CD4-positive, alpha-beta T cell (primary cell): ENCODE measurements at regions not wholly inside any gene's neighbourhood (a gene's known extent, or its start where the extent isn't known, plus 50 kb on each side); places are given as distances from the start of the nearest gene placed in this dataset.

ENCODE experiments used
- ATAC-seq: fragments of 200-7000 bp; cut with Tn5 transposase; one replicate; pipeline ENCODE4 v1.10.0; 2022; ENCODE audit warnings: mild to moderate bottlenecking; ENCODE audit not compliant: poor library complexity
- CTCF ChIA-PET: fragments of 350-600 bp; sonication (Branson Sonifier 250); formaldehyde crosslinking; loops from one replicate; lab custom pipeline; 2021; ENCODE audit warnings: antibody characterized with exemption, inconsistent platforms; lab: Charles Lee
- POLR2A ChIA-PET: fragments of 350-600 bp; sonication (Branson Sonifier 250); formaldehyde crosslinking; loops from one replicate; lab custom pipeline; 2021; ENCODE audit warnings: antibody characterized with exemption, inconsistent platforms; lab: Charles Lee
- DNase-seq, 14 experiments: peaks; one replicate each; pipeline ENCODE4 v3.0.0-alpha.2; 2013 to 2020; ENCODE audit warnings: mixed read lengths in 2 of 14
- H3K27ac ChIP-seq, 2 donors: one replicate each; pipeline versions ENCODE4 v1.5.1 to v1.7.0; 2013; ENCODE audit warnings: low read length in 2 of 2, low read depth in 1 of 2, mild to moderate bottlenecking in 1 of 2
- H3K27me3 ChIP-seq, 2 experiments: 1 replicate in 1 of 2; 2 replicates in 1 of 2; pipeline versions ENCODE4 v1.6.1 to v1.7.0; 2013; ENCODE audit warnings: low read length in 2 of 2, control low read depth in 1 of 2, mild to moderate bottlenecking in 1 of 2, moderate library complexity in 1 of 2; ENCODE audit not compliant: insufficient read depth in 2 of 2, control insufficient read depth in 1 of 2
- H3K36me3 ChIP-seq: one replicate; pipeline ENCODE4 v1.6.1; 2013; ENCODE audit warnings: low read length, control low read depth; ENCODE audit not compliant: insufficient read depth
- H3K4me1 ChIP-seq: one replicate; pipeline ENCODE4 v1.6.1; 2013; ENCODE audit warnings: low read length, control low read depth; ENCODE audit not compliant: insufficient read depth
- H3K4me3 ChIP-seq: one replicate; pipeline ENCODE4 v1.5.1; 2013; ENCODE audit warnings: mild to moderate bottlenecking, low read length, moderate library complexity
- H3K9me3 ChIP-seq, 2 experiments: 1 replicate in 1 of 2; 2 replicates in 1 of 2; pipeline versions ENCODE4 v1.6.1 to v1.7.0; 2013; ENCODE audit warnings: low read length in 2 of 2, mild to moderate bottlenecking in 2 of 2, control low read depth in 1 of 2, moderate library complexity in 1 of 2; ENCODE audit not compliant: control insufficient read depth in 1 of 2, insufficient read depth in 1 of 2
- H3K27ac Mint-ChIP-seq: one replicate; pipeline ENCODE4 v1.8.0; 2020; ENCODE audit warnings: mixed read lengths
- H3K27me3 Mint-ChIP-seq: one replicate; pipeline ENCODE4 v1.8.0; 2021; ENCODE audit warnings: mixed read lengths
- H3K36me3 Mint-ChIP-seq: one replicate; pipeline ENCODE4 v1.8.0; 2021; ENCODE audit warnings: low read depth, mixed read lengths
- H3K4me1 Mint-ChIP-seq: one replicate; pipeline ENCODE4 v1.8.0; 2021; ENCODE audit warnings: low read depth, mixed read lengths
- H3K4me3 Mint-ChIP-seq: one replicate; pipeline ENCODE4 v1.8.0; 2020; ENCODE audit warnings: mild to moderate bottlenecking, mixed read lengths
- H3K9me3 Mint-ChIP-seq: one replicate; pipeline ENCODE4 v1.8.0; 2020; ENCODE audit warnings: mixed read lengths
- CTCF ChIP-seq: fragments of 200-600 bp; IDR thresholded peaks from one replicate; pipeline ENCODE4 v1.8.0; 2022; ENCODE audit warnings: antibody characterized with exemption, mild to moderate bottlenecking
- intact Hi-C, 2 experiments: fragments of 100-400 bp; cut with DNase I in 1 of 2; cut with micrococcal nuclease in 1 of 2; formaldehyde crosslinking; loops; one replicate each; pipeline versions ENCODE4 v1.15.1 to v1.9.0; 2023 to 2025; cut with DNase I, micrococcal nuclease

DNA sequence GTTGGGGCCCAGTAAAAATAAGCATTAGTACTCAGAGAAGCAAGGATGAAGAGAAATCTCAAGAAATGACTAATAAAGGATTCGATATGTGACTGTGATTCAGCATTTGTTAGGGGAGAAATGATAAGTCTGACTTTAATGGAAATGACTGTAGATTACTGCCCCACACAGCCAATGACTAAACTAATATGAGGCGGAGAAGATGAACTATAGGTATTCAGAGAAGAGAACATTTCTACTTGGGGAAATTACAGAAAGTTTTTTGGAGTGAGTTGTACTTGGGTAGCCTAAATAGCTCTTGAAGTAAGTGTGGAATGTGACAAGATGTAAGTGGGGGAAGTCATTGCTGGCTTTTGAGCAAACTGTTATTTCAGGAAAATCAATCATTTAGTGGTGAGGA lies 380.0 kb downstream of the PDCD6IP start:
- Mint-ChIP-seq H3K36me3 (no peaks in the 10 kb centered on the region), H3K4me1 (peaks cover under 1% of the 10 kb centered on the region), H3K9me3 (no peaks in the 10 kb centered on the region), H3K27ac (no peak overlapping the region), H3K4me3 (no peak overlapping the region), H3K27me3 (peaks cover 4% of the 10 kb centered on the region)
- CTCF ChIA-PET = no interaction called here
- H3K9me3 ChIP-seq = no peaks in the 10 kb centered on the region
- ATAC-seq (no peak), DNase-seq (no peak)
- H3K4me3 ChIP-seq = no peak overlapping the region
- no peaks in the 10 kb centered on the region for H3K4me1 ChIP-seq
- intact Hi-C loops = no loop called here
- TF ChIP-seq CTCF = no peak
- no peaks in the 10 kb centered on the region for H3K27me3 ChIP-seq
- H3K36me3 ChIP-seq = no peaks in the 10 kb centered on the region
- POLR2A ChIA-PET = no interaction called here
- no peak overlapping the region for H3K27ac ChIP-seq

DNA sequence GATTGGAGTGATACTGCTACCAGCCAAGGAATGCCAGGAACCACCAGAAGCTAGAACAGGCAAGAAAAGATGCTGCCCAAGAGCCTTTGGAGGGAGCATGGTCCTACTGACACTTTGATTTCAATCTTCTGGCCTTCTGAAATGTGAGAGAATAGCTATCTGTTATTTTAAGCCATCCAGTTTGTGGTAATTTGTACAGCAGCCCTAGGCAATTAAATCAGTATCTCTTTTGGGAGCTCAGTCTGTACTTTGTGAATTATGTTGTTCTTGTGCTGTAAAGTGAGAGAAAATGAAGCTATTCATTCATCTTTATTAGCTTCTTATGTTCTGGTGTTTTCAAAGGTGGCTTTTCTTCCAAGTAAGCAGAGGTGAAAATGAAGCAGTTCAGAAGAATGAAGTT lies 381.3 kb downstream of the PDCD6IP start:
- ATAC-seq = no peak
- Mint-ChIP-seq H3K9me3 (no peaks in the 10 kb centered on the region), H3K27ac (no peak overlapping the region), H3K36me3 (no peaks in the 10 kb centered on the region), H3K4me1 (peaks cover 10% of the 10 kb centered on the region), H3K27me3 (peaks cover 4% of the 10 kb centered on the region), H3K4me3 (no peak overlapping the region)
- no peak for TF ChIP-seq CTCF
- Histone ChIP-seq H3K4me1 (no peaks in the 10 kb centered on the region), H3K9me3 (no peaks in the 10 kb centered on the region), H3K36me3 (no peaks in the 10 kb centered on the region), H3K27ac (no peak overlapping the region), H3K27me3 (no peaks in the 10 kb centered on the region), H3K4me3 (no peak overlapping the region)
- intact Hi-C loops = no loop called here
- no peak for DNase-seq
- ChIA-PET POLR2A (no interaction called here), CTCF (no interaction called here)

GRCh38 chr3:34180532-34180931 lies 382.1 kb downstream of the PDCD6IP start:
- Histone ChIP-seq H3K36me3 (no peaks in the 10 kb centered on the region), H3K27ac (no peak overlapping the region), H3K27me3 (no peaks in the 10 kb centered on the region), H3K4me1 (no peaks in the 10 kb centered on the region), H3K9me3 (no peaks in the 10 kb centered on the region), H3K4me3 (no peak overlapping the region)
- intact Hi-C loops = no loop called here
- Mint-ChIP-seq H3K4me3 (no peak overlapping the region), H3K9me3 (no peaks in the 10 kb centered on the region), H3K4me1 (peaks cover 10% of the 10 kb centered on the region), H3K27me3 (peaks cover 4% of the 10 kb centered on the region), H3K36me3 (no peaks in the 10 kb centered on the region), H3K27ac (no peak overlapping the region)
- TF ChIP-seq CTCF = no peak
- ATAC-seq (no peak), DNase-seq (no peak)
- ChIA-PET CTCF (no interaction called here), POLR2A (no interaction called here)
